OCI-LY1 (cell line): ENCODE measurements at regions not wholly inside any gene's neighbourhood (a gene's known extent, or its start where the extent isn't known, plus 50 kb on each side); places are given as distances from the start of the nearest gene placed in this dataset.

Experiments
- H2AFZ ChIP-seq: fragments of 200-600 bp; sonication (generic), shearing (Covaris generic); 2 replicates; pipeline ENCODE4 v1.6.0; 2014; ENCODE audit warnings: antibody characterized with exemption, mild to moderate bottlenecking, low read length
- H3F3A ChIP-seq: fragments of 200-600 bp; sonication (generic), shearing (Covaris generic); 2 replicates; pipeline ENCODE4 v1.6.0; 2014; ENCODE audit warnings: mild to moderate bottlenecking, antibody characterized with exemption, low read length, moderate library complexity; ENCODE audit not compliant: insufficient read depth
- H3K27ac ChIP-seq: fragments of 200-600 bp; sonication (generic); 2 replicates; pipeline ENCODE4 v1.5.1; 2014; ENCODE audit warnings: low read length, mixed run types, mild to moderate bottlenecking, low read depth; ENCODE audit not compliant: poor library complexity, severe bottlenecking
- H3K27me3 ChIP-seq: fragments of 200-600 bp; sonication (generic); 2 replicates; pipeline ENCODE4 v1.6.0; 2014; ENCODE audit warnings: antibody characterized with exemption, mild to moderate bottlenecking, low read length, moderate library complexity; ENCODE audit not compliant: insufficient read depth
- H3K36me3 ChIP-seq: fragments of 200-600 bp; sonication (generic); 2 replicates; pipeline ENCODE4 v1.6.1; 2014; ENCODE audit warnings: mild to moderate bottlenecking, antibody characterized with exemption, low read length, moderate library complexity, mixed read lengths; ENCODE audit not compliant: insufficient read depth
- H3K4me1 ChIP-seq: fragments of 200-600 bp; sonication (generic); 2 replicates; pipeline ENCODE4 v1.5.1; 2014; ENCODE audit warnings: mild to moderate bottlenecking, low read length, moderate library complexity; ENCODE audit not compliant: insufficient read depth, severe bottlenecking
- H3K4me2 ChIP-seq: fragments of 200-600 bp; sonication (generic), shearing (Covaris generic); 2 replicates; pipeline ENCODE4 v1.6.1; 2014; ENCODE audit warnings: low read length
- H3K4me3 ChIP-seq: fragments of 200-600 bp; sonication (generic); 2 replicates; pipeline ENCODE4 v1.5.1; 2014; ENCODE audit warnings: low read length, low read depth, mild to moderate bottlenecking, mixed read lengths; ENCODE audit not compliant: poor library complexity, severe bottlenecking
- H3K79me2 ChIP-seq: fragments of 200-600 bp; shearing (Covaris generic); 2 replicates; pipeline ENCODE4 v1.6.1; 2016; ENCODE audit warnings: mixed run types, low read length, mixed read lengths; ENCODE audit not compliant: insufficient read depth
- H3K9ac ChIP-seq: fragments of 200-600 bp; sonication (generic), shearing (Covaris generic); 2 replicates; pipeline ENCODE4 v1.6.1; 2014; ENCODE audit warnings: mild to moderate bottlenecking, low read length, mixed read lengths
- H3K9me2 ChIP-seq: fragments of 200-600 bp; sonication (generic), shearing (Covaris generic); 2 replicates; pipeline ENCODE4 v1.6.1; 2014; ENCODE audit warnings: low read depth, mild to moderate bottlenecking, low read length, mixed read lengths
- H3K9me3 ChIP-seq: fragments of 200-600 bp; shearing (Covaris generic); 2 replicates; pipeline ENCODE4 v1.6.1; 2014; ENCODE audit warnings: low read length, mixed read lengths
- H4K20me1 ChIP-seq: fragments of 200-600 bp; sonication (generic), shearing (Covaris generic); 2 replicates; pipeline ENCODE4 v1.6.0; 2016; ENCODE audit warnings: mild to moderate bottlenecking, low read length; ENCODE audit not compliant: insufficient read depth
- CTCF ChIP-seq: fragments of 200-600 bp; sonication (generic), shearing (Covaris generic); IDR thresholded peaks from 2 replicates; pipeline ENCODE4 v1.5.1; 2017; ENCODE audit warnings: mild to moderate bottlenecking, antibody characterized with exemption, low read length, moderate library complexity, mixed read lengths
- EZH2 ChIP-seq: fragments of 200-600 bp; sonication (generic), shearing (Covaris generic); IDR thresholded peaks from 2 replicates; pipeline ENCODE4 v1.8.0; 2017; ENCODE audit warnings: borderline replicate concordance, mixed run types, mild to moderate bottlenecking, antibody characterized with exemption, low read length, moderate library complexity, mixed read lengths

GRCh38 chr12:88908345-88908744, 328.1 kb upstream of the KITLG start:
- Histone ChIP-seq H3K27me3 (no peaks in the 10 kb centered on the region), H3K4me1 (no peaks in the 10 kb centered on the region), H3K4me2 (no peak overlapping the region), H4K20me1 (no peaks in the 10 kb centered on the region), H3K9me3 (no peaks in the 10 kb centered on the region), H3K36me3 (no peaks in the 10 kb centered on the region), H2AFZ (no peak overlapping the region), H3K27ac (no peak overlapping the region), H3K9me2 (no peaks in the 10 kb centered on the region), H3K79me2 (no peaks in the 10 kb centered on the region), H3K9ac (no peak overlapping the region), H3F3A (no peaks in the 10 kb centered on the region), H3K4me3 (no peak overlapping the region)
- TF ChIP-seq EZH2, result no peak
- no peak for TF ChIP-seq CTCF

- H3K9me2 ChIP-seq, result no peaks in the 10 kb centered on the region
- H2AFZ ChIP-seq, result no peak overlapping the region
- TF ChIP-seq EZH2 (no peak), CTCF (no peak)
- H3K9me3 ChIP-seq, result no peaks in the 10 kb centered on the region
- H3K27me3 ChIP-seq, result no peaks in the 10 kb centered on the region
- H4K20me1 ChIP-seq, result no peaks in the 10 kb centered on the region
- no peaks in the 10 kb centered on the region for H3K79me2 ChIP-seq
- no peak overlapping the region for H3K9ac ChIP-seq
- no peaks in the 10 kb centered on the region for H3K36me3 ChIP-seq
- H3K4me1 ChIP-seq, result no peaks in the 10 kb centered on the region
- no peaks in the 10 kb centered on the region for H3F3A ChIP-seq
- H3K27ac ChIP-seq, result no peak overlapping the region
- no peak overlapping the region for H3K4me2 ChIP-seq
- no peak overlapping the region for H3K4me3 ChIP-seq
These were observed 324.4 kb upstream of the KITLG start for GRCh38 chr12:88904705-88905104.

- H3K9me2 ChIP-seq, result no peaks in the 10 kb centered on the region
- H3K4me1 ChIP-seq, result no peaks in the 10 kb centered on the region
- no peaks in the 10 kb centered on the region for H3K79me2 ChIP-seq
- H3K27me3 ChIP-seq, result no peaks in the 10 kb centered on the region
- no peak overlapping the region for H3K27ac ChIP-seq
- no peaks in the 10 kb centered on the region for H3F3A ChIP-seq
- no peak overlapping the region for H3K4me3 ChIP-seq
- no peaks in the 10 kb centered on the region for H3K36me3 ChIP-seq
- TF ChIP-seq CTCF, result no peak
- no peak overlapping the region for H2AFZ ChIP-seq
- no peaks in the 10 kb centered on the region for H3K9me3 ChIP-seq
- no peak overlapping the region for H3K4me2 ChIP-seq
- H3K9ac ChIP-seq, result no peak overlapping the region
- no peaks in the 10 kb centered on the region for H4K20me1 ChIP-seq
These were observed 323.1 kb upstream of the KITLG start for GRCh38 chr12:88903333-88903732.
